C4-2B (cell line): ENCODE measurements at regions not wholly inside any gene's neighbourhood (a gene's known extent, or its start where the extent isn't known, plus 50 kb on each side); places are given as distances from the start of the nearest gene placed in this dataset.

Experiments used
- CTCF ChIP-seq: fragments of 450-650 bp; conservative IDR thresholded peaks from 2 replicates; pipeline ENCODE4 v1.5.1; 2017; ENCODE audit warnings: mild to moderate bottlenecking
- ZFX ChIP-seq: fragments of 450-650 bp; IDR thresholded peaks from 2 replicates; pipeline ENCODE4 v1.6.1; 2017

GRCh38 chrX:125096469-125096868, 223.2 kb upstream of the TEX13C start:
- TF ChIP-seq CTCF: no peak
- no peak for TF ChIP-seq ZFX
